ENCODE measurements at regions not wholly inside any gene's neighbourhood (a gene's known extent, or its start where the extent isn't known, plus 50 kb on each side); places are given as distances from the start of the nearest gene placed in this dataset.

GRCh38 chr16:11401161-11402050 is 56.1 kb downstream of the RMI2 start:
- no peak for DNase-seq

GRCh38 chr16:11402051-11402744 is 56.9 kb downstream of the RMI2 start:
- no peak for DNase-seq

- DNase-seq = no peak
Observed at GRCh38 chr16:11402745-11403533, 57.7 kb downstream of the RMI2 start.

GRCh38 chr16:11403534-11403795 is 58.2 kb downstream of the RMI2 start:
- DNase-seq = no peak

GRCh38 chr16:11403920-11404319 is 58.7 kb downstream of the RMI2 start:
- DNase-seq = no peak

GRCh38 chr16:11404603-11405002 is 59.3 kb downstream of the RMI2 start:
- no peak for DNase-seq

- DNase-seq = peak; percentile 64
Observed at GRCh38 chr16:11405331-11406176, 60.3 kb downstream of the RMI2 start.

- DNase-seq = no peak
Observed at GRCh38 chr16:11406177-11406560, 60.9 kb downstream of the RMI2 start.

GRCh38 chr16:11407047-11407982 is 62.1 kb downstream of the RMI2 start:
- peak; percentile 85 for DNase-seq

- no peak for DNase-seq
Observed at GRCh38 chr16:11408216-11408615, 63.0 kb downstream of the RMI2 start.

- no peak for DNase-seq
Observed at GRCh38 chr16:11409398-11409797, 64.1 kb downstream of the RMI2 start.

GRCh38 chr16:11410376-11411058 is 65.3 kb downstream of the RMI2 start:
- DNase-seq = peak; percentile 88

GRCh38 chr16:11411059-11411550 is 65.8 kb downstream of the RMI2 start:
- no peak for DNase-seq

- DNase-seq = no peak
Observed at GRCh38 chr16:11412175-11412904, 67.1 kb downstream of the RMI2 start.

GRCh38 chr16:11412965-11413887 is 68.0 kb downstream of the RMI2 start:
- no peak for DNase-seq

GRCh38 chr16:11413907-11414595 is 68.8 kb downstream of the RMI2 start:
- DNase-seq = no peak

GRCh38 chr16:11414815-11415775 is 69.8 kb downstream of the RMI2 start:
- DNase-seq = no peak
